HS-27A (cell line): ENCODE measurements at regions not wholly inside any gene's neighbourhood (a gene's known extent, or its start where the extent isn't known, plus 50 kb on each side); places are given as distances from the start of the nearest gene placed in this dataset.

Source experiments
- DNase-seq: peaks from one replicate; pipeline ENCODE4 v3.0.0-alpha.2; 2012; ENCODE audit warnings: low read depth, missing footprints

DNA sequence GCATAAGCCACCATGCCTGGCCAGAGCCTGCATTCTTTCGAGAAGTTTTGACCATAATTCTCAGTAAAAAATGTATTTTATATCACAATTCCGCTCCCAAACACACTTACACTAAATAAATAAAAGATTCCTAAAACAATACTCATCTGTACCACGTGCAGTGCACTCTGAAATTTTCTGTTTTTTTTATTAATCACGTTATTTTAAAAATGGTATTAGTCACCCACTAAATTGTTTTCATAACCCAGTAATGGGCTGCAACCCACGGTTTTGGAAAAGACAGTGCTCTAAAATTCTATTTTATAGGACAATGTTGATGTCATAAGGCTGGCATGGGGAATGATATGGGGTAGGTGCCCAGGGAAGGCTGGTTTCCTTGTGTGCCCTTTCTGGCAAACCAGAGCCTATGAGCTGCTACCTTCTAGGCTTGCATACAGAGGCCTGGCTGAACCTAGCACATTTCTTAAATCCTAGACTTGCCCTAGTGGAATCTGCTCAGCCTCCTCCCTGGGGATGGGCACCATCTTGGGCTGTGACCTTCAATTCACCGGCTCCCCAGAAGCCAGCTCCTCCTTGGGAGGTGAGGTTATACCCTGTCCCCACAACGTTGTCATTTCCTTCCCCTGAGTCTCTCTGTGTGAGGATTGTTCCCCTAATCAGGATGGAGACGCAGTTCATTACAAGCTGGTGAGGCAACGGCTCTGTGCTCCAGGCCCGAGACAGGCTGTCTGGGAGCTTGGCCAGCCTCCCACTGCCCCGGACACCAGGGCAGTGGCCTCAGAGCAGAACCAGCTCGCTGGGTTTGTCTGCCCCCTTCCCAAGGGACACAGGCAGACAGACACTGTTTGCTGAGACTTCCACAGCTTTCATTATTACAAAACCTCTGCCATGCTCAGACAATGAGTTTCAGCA lies 116.5 kb upstream of the NAV2 start:
- DNase-seq: peak; percentile 97

DNA sequence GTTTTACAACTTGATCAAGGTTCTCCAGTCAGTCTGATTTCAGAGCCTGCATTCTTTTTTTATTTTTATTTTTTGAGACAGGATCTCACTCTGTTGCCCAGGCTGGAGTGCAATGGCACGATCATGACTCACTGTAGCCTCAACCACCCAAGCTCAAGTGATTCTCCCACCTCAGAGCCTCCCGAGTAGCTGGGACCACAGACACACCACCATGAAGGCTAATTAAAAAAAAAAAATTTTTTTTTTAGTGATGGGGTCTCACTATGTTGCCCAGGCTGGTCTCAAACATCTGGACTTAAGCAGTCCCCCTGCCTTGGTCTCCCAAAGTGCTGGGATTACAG lies 117.2 kb upstream of the NAV2 start:
- DNase-seq: no peak

DNA sequence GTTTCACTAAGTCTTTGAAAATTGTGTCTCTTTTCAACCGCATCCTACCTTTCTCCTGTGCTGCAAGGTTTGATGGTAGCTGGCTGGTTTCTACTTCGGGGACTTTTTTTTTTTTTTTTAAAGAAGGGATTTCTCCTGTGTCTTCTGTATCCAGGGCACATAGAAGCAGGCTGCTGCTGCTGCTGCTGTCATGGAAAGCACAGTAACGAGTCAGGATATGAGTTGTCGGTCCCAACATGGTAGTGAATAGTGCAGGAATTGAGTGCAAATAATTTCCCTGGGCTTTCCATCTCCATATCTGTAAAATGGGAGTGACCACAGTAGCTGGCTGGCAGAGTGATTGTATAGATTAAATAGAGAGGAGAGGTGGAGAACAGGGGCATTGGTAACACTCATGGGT lies 118.3 kb upstream of the NAV2 start:
- no peak for DNase-seq

DNA sequence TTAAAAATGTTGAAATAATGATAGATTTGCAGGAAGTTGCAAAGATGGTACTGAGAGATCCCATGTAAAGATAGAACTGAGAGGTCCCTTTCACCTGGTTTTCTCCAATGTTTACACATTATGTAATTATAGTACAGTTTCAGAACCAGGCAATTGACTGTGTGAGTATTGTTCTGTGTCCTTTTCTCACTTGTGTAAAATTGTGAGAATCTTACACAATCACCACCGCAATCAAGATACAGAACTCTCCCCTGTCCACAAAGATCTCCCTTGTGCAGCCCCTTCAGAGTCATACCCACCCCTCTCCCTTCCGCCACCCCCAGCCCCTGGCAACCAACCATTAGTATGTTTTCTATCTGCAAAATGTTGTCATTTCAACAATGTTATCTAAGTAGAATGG lies 119.8 kb upstream of the NAV2 start:
- DNase-seq: no peak

DNA sequence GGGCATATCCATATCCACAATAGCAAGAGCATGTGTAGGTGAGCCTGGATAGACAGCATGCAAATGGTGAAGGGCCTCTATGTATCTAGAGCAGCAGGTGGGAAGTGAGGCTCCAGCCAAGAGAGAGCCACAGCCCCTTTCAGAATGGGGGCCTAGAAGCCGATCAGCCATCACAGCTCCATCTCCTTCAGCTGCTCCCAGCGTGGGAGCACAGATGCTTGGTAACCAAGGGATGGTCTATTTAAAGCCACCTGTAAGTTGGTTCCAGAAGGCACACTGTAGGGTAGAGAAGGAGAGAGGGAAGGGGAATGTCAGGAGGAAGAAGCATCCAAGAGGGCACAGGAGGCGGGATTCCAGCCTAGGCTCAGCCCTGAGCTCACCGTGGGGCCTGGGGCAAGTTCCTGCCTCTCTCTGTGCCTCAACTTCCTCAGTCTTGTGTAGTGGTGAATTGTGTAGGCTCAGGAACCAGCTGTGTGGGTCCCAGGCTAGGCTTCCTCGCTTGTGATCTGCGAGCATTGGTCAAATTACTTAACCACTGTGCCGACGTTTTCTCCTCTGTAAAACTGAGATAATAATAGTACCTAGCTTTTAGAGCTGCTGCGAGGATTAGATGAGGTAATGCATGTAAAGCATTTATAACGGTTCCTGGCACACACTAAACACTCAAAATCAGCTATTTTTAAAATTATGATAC lies 122.9 kb upstream of the NAV2 start:
- DNase-seq: no peak

DNA sequence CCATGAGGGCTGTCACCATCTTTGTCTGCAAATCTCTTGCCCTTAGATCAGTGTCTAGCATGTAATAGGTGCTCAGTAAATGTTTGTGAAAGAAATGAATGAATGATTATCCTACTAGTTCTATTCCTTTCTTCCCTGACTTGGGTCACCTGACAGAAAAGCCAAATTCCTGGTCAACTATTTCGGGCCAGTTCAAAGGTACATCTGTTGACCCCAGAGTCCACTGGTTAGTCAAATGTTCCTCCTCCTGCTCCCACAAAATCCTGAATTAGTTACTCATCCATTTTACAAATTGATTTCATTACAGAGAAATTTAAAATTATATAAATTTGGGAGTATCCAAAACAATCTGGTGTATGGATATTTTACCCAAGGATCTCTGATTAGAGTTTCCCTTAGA lies 124.7 kb upstream of the NAV2 start:
- no peak for DNase-seq

DNA sequence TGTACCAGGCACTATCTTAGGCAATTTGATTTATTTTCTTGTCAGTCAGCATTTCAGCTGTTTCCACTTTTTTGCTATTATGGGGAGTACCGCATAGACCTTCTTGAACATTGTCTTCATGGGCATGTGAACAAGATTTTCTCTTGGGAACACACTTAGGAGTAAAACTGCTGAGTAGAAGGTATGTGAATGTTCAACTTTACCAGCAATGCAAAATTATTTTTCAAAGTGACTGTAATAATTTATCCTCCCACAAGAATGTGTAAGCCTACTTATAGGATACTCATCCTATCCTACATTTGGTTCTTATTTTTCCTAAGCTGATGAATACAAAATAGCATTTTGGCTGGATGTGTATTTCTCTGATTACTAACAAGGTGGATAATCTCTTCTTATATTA lies 132.0 kb upstream of the NAV2 start:
- no peak for DNase-seq

DNA sequence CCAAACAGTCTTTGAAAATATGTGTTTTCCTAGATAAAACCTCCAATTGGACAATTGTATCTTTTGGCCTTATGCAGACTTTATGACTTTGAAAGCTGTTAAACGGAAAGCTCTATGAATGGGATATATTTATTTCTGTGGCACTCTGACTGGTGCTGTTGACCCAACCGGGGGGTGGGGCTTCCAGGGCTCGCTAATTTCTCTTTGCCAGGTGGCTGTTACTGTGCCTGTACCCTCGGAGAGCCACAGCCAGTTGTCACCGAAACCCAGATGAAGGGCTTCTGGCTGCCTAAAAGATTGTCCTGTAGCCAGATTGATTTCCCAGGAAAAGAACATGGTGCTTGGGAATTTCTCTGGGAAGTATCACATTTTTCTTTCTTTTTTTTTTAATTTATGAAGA lies 132.7 kb upstream of the NAV2 start:
- DNase-seq: no peak

DNA sequence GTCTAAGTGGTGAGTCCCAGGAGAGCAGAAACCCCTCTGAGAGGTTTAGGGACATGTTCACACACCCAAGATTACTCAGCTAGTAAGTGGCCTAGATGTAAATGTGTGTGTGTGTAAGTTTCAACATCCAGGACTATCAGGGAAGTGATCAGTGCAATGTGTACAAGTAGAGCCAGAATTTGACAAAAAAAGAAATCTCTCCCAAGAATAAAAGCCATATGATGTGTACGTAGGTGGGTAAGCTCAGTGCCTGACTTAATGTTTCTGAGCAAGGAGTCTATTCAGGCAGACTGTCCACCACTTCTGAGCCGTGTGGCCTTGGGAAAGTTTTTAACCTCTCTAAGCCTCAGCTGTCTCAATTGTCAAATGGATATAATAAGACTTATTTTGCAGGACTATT lies 133.8 kb upstream of the NAV2 start:
- no peak for DNase-seq

DNA sequence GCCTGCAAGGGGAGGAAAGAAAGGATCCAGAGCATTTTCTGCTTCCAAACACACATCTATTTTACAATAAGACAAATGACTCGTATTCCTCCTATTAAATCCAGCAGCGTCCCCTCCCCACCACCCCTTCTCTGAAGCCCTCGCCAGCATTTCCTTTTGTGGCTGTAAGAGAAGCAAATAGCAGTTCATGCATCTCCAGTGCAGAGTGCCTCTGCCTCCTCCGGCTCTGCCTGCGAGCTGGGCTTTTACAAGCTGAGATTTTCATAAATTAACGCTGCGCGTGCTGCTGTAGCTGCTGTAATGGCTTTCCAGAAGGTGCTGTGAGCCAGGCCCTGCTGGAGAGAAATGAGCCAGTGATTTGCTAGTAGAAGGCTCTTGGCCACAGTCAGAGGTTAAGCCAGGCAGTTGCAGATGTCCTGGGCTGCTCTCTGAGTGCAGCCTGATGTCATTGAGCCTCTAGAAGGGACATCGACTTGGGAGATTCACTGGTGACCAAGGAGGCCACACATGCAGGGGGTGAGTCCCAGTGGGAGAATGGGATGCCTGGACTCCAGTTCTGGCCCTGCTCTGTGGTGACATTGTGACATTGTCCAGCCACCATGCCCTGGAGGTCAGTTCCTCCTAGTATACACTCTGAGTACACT lies 134.5 kb upstream of the NAV2 start:
- DNase-seq: no peak

DNA sequence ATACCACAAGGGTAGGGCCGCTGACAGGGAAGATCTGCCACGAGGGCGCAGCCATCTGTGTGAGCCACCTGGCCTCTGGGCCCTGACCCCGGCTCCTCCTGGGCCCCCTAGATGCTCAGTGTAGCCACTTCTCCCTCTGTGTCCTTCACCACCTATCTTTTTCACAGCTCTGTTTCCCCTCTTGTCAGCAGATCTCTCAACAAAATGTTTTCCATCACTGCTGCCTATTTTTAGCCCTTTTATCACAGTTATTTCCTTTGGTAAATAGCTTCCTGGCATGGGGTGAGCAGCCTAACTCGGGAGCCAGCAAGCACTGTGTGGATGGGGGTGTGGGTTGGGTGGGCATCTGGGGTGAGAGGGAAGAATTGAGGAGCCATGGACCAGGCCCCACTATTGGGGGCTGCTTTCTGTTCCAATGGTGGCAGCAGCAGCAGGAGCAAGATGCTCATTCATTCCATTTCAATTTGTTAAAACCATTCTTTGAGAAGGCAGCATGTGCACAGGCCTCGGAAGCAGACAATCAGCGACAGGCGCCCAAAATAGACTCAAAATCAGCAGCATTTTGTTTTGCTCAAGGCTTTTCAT lies 135.2 kb upstream of the NAV2 start:
- DNase-seq: no peak

DNA sequence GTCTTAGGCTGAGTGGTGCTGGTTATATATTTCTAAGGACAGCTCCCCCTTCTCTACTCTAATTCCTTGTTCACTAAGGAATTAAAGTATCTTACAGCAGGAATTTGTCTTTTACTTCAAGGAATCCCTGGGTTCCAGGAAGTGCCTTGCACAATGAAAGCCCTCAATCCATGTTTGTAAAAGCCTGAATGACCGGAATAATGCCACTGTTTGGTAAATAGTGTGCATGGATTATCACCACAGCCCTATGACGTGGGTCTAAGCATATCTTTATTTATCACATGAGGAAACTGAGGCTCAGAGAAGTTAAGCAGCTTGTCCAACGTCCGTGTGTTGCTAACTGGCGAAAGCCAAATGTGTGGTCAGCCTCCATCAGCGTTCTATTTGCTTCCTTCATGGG lies 135.7 kb upstream of the NAV2 start:
- no peak for DNase-seq

DNA sequence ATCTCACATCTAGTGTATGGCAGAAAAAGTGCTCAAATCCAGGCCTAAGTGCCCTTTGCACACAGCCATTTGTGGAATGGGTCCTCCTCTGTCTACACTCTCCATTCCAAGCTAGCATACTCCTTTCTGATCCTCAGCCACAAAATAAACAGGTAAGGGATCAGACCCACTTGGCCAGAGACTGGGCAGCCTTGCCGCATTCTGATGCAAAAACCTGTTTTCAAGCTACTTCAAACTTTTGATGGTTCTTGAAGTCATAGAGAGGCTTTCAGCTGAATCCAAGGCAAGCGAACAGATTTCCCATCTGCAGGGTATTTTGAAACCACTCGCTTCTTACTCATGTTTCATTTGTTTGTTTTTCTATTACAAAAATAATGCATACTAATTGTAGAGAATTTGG lies 136.6 kb upstream of the NAV2 start:
- no peak for DNase-seq

DNA sequence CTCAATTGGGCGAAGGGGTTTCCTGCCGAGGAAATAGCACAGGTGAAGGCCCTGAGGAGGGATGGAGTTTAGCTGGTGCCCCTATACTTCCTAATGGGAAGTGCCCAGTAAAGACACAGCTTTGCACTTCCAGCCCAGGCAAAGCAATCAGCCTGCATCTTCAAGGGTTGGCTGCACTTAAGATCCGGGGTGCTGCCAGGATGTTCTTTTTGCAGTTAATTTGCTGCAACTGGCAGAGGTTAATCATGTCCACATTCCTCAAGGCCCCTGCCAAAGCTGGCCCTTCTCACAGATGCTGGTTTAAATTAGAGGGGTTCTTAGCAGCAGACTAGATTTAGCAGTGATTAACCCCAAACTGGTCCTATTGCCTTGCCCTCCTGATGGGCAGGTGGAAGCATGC lies 137.7 kb upstream of the NAV2 start:
- DNase-seq: no peak

DNA sequence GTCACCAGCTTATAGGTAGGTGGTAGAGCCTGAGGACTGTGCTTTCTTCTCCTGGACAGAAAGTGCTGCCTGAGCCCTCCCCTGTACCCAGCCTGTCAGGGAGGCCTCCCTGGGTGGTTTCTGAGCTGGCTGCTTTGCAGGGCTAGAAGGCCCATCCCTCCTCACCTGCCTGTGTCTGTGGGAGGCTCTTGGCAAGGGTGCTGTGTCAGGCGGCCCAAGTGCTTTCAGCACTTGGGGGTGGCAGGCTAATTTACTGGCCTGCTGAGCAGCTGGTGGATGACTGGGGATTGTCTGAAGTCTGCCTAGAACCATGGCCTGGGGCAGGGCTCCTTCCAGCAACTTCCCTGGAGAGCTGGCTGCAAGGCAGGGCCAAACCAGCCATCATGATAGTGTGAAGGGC lies 139.0 kb upstream of the NAV2 start:
- DNase-seq: no peak

DNA sequence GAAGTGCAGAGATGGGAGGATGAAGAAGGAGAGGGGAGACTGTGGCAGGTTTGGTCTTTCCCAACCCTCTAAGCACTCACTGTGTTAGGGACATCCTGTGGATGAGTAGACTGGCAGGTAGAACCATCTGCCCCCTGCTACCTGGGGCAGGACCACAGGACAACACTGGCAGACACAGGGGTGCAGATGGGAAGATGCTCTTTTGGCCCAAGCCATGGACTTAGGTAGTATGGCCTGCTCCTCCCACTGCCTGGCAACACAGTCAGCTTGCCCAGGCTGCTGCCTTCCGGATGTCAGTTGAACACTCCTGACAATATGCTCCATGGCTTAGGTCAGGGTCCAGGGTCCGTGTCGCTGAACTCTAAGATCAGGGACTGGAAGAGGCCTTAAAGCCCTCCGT lies 140.7 kb upstream of the NAV2 start:
- DNase-seq: no peak

DNA sequence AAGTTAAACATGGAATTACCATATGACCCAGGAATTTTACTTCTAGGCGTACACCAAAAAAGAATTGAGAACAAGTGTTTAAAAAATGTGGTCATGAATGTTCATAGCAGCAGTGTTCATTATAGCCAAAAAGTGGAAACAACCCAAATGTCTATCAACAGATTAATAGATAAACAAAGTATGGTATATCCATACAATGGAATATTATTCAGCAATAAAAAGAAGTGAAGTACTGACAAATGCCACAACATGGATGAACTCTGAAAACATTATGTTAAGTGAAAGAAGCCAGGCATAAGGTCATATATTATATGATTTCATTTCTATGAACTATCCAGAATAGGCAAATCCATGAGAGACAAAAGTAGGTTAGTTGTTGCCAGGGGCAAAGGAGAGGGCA lies 141.7 kb upstream of the NAV2 start:
- DNase-seq: no peak

DNA sequence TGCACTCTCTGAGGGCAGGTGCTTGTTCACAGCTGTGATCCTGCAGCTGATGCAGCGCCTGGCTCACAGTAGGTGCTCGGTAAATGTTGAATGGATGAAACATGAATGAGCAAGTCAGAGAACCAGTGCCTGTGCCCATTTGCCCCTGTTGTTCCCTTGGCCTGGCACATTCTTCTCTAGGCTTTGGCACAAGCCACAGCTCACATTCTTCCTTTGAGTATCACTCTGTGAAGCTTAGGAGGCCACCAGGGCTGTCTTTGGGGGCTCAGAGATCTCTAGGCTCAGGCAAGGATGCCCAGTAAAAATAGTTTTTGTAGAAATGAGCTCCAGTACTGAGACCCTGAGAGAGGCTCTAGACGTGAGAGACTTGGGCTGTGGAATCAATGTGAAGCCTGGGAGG lies 144.6 kb upstream of the NAV2 start:
- no peak for DNase-seq

DNA sequence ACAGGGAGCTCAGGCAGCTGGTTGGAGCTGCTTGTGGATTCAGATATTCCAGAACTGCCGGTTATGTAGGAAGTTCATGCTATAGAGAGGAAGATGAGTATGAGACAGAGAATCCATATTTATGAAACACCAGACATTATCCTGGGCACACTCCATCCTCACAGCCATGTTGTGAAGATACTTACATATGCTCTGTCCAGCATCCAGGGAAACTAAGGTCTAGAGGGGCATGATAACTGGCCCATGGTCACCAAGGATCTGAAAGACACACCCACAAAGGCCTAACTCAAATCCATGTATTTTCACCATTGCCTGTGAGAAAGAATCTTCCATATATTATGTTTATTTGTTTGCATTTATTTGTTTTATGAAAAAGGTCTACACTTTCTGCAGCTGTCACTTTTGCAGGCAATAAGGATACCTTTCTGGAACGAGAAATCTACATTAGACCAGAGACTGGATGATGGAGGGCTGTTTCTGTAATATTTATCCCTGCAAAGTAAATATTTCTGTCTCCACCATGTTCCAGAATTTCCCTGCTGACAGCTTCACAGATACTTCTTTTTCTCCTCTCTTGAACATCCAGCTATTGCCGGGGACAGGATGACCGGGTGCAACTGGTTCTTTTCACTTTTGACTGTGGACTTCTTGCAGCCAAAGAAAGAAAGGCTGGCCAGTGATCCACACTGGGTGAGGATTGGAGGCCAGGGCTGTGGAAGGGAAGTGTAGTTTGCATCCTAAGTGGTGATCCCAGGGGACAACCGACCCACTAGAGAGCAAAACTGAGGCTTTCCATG lies 145.9 kb upstream of the NAV2 start:
- no peak for DNase-seq

DNA sequence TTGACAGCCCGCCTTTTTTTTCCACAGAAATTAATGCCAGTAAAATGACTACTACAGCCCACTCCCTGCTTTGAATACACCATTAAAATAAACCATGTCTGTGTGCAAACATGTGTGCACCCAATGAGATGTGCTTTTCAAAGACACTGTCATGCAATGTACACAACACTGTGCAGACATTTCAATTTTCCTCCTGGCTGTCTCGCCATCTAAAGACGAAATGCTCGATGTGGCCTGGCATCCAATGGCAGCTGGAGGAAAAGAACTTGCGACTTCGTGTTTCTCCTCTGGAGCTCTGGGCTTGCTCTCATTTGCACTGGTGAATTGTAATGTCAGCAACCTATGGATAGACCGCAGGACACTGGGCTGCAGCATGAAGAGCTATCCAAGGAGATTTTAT lies 147.0 kb upstream of the NAV2 start:
- DNase-seq: no peak

DNA sequence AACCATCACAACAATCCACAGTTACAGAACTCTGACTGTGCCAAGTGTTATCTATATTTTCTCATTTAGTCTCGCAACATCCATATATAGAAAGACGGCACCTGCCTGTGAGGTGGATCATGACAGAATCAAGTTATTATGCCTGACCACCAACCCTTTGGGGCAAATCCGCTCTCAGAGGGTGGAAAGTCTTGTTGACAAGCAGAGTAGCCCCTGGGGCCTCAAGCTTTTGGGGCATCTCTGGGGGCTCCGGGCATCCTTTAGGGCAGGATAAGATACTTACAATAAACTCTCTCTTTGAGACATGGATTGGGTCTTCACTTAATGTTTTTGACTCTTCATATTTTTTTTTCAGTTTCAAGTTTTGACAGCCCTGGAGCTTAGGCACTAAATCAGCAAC lies 150.5 kb upstream of the NAV2 start:
- no peak for DNase-seq

DNA sequence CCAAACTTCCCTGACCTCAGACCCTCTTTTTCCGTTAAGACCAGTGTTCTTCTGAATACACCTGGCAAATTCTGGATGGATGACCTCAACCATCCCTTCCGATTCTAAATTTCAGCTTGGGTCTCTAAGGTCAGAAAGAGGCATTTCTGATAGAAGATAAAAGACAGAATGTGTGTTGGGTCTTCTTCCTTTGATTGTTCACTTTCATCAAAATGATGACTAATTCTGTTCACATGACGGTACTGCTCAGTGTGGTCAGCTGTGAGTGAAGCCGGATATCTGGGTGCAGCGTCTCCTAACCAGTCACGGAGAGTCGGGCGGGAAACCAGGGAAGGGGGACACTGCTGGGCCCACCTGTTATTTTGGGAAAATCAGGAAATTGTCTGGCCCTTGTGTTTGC lies 151.6 kb upstream of the NAV2 start:
- no peak for DNase-seq
